Breast epithelium (tissue), 4 donors: ENCODE measurements at regions not wholly inside any gene's neighbourhood (a gene's known extent, or its start where the extent isn't known, plus 50 kb on each side); places are given as distances from the start of the nearest gene placed in this dataset.

Experiments used
- DNase-seq, 2 donors: peaks; one replicate each; pipeline ENCODE4 v3.0.0-alpha.2; 2019; ENCODE audit warnings: low spot score in 2 of 2
- H3K27ac ChIP-seq, 2 donors: fragments of 200-600 bp; sonication (generic) in 1 of 2; one replicate each; pipeline ENCODE4 v1.5.1; 2016 to 2019; ENCODE audit warnings: mild to moderate bottlenecking in 1 of 2
- H3K27me3 ChIP-seq, 2 donors: fragments of 200-600 bp; sonication (generic) in 1 of 2; one replicate each; pipeline versions ENCODE4 v1.5.1 to v1.6.0; 2017 to 2019; ENCODE audit warnings: control low read depth in 1 of 2, mild to moderate bottlenecking in 1 of 2
- H3K36me3 ChIP-seq: fragments of 200-600 bp; one replicate; pipeline ENCODE4 v1.5.1; 2019
- H3K4me1 ChIP-seq, 2 donors: fragments of 200-600 bp; sonication (generic); one replicate each; pipeline ENCODE4 v1.5.1; 2016 to 2019; ENCODE audit warnings: control low read depth in 1 of 2
- H3K4me3 ChIP-seq, 3 donors: fragments of 200-600 bp; sonication (generic); 1 replicate in 2 of 3; 2 replicates in 1 of 3; pipeline ENCODE4 v1.5.1; 2016 to 2019; ENCODE audit warnings: mild to moderate bottlenecking in 3 of 3, moderate library complexity in 2 of 3
- H3K9me3 ChIP-seq, 2 donors: fragments of 200-600 bp; sonication (generic) in 1 of 2; one replicate each; pipeline ENCODE4 v1.5.1; 2016 to 2019; ENCODE audit warnings: control low read depth in 1 of 2
- POLR2A ChIP-seq: fragments of 450-650 bp; IDR thresholded peaks from one replicate; pipeline ENCODE4 v1.6.1; 2016; ENCODE audit warnings: antibody characterized with exemption, mild to moderate bottlenecking, moderate library complexity
- POLR2AphosphoS5 ChIP-seq, 3 donors: sonication (generic); formaldehyde crosslinking; IDR thresholded peaks; one replicate each; pipeline ENCODE4 v1.6.1; 2017; ENCODE audit warnings: antibody characterized with exemption in 3 of 3
- intact Hi-C: fragments of 100-400 bp; cut with DNase I; formaldehyde crosslinking; loops from one replicate; pipeline ENCODE4 v1.15.1; 2023; ENCODE audit warnings: low total_unique reads
- TF ChIP-seq, protein P1 (sequence below), 3 donors: fragments of 450-650 bp; IDR thresholded peaks; one replicate each; pipeline ENCODE4 v1.5.1; 2016 to 2017; ENCODE audit warnings: antibody characterized with exemption in 3 of 3, mild to moderate bottlenecking in 3 of 3, moderate library complexity in 3 of 3

DNA sequence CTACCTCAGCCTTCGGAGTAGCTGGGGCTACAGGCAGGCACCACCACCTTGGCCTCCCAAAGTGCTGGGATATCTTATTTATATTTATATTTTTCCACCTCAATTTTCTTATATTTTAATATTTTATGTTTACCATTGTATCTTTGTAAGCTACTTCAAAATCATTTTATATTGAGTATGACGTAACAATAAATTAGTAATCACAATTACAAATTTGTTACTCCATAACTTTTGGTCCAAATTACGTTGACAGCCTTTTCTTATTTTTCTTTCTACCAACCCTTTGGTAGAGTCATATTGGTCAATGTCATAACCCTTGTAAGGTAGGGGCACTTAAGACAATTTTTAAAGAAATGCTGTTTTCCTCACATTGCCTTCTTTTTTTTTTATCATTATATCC, 104.0 kb upstream of the H2AZ1 start:
- Histone ChIP-seq H3K36me3 (no peaks in the 10 kb centered on the region), H3K4me1 (no peaks in the 10 kb centered on the region), H3K9me3 (no peaks in the 10 kb centered on the region), H3K27ac (no peak overlapping the region), H3K27me3 (no peaks in the 10 kb centered on the region), H3K4me3 (no peak overlapping the region)
- TF ChIP-seq POLR2AphosphoS5 (IDR thresholded peaks at IDR 0.05) (no peak), POLR2A (no peak)
- TF ChIP-seq, protein P1, sequence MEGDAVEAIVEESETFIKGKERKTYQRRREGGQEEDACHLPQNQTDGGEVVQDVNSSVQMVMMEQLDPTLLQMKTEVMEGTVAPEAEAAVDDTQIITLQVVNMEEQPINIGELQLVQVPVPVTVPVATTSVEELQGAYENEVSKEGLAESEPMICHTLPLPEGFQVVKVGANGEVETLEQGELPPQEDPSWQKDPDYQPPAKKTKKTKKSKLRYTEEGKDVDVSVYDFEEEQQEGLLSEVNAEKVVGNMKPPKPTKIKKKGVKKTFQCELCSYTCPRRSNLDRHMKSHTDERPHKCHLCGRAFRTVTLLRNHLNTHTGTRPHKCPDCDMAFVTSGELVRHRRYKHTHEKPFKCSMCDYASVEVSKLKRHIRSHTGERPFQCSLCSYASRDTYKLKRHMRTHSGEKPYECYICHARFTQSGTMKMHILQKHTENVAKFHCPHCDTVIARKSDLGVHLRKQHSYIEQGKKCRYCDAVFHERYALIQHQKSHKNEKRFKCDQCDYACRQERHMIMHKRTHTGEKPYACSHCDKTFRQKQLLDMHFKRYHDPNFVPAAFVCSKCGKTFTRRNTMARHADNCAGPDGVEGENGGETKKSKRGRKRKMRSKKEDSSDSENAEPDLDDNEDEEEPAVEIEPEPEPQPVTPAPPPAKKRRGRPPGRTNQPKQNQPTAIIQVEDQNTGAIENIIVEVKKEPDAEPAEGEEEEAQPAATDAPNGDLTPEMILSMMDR (IDR thresholded peaks at IDR 0.05) = no peak
- intact Hi-C loops = no loop called here
- no peak for DNase-seq

DNA sequence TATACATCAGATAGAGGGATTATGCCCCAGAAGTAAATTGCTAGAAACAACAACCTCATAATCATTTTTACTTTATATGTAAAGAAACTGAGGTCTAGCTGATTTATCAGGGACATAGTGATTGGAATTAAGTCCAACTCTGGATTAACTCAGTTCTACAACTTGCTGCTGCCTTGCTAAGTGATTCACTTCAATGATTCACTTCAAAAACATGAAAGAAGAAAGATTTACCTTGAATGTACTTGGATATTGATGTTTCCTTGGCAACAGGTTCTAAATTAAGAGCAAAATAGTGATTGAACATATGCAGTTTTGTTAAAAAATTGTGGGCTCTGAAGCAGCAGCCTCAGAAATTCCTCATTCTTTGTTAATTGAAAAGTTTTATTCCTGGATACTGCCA, 99.8 kb upstream of the H2AZ1 start:
- Histone ChIP-seq H3K36me3 (no peaks in the 10 kb centered on the region), H3K27me3 (no peaks in the 10 kb centered on the region)

DNA sequence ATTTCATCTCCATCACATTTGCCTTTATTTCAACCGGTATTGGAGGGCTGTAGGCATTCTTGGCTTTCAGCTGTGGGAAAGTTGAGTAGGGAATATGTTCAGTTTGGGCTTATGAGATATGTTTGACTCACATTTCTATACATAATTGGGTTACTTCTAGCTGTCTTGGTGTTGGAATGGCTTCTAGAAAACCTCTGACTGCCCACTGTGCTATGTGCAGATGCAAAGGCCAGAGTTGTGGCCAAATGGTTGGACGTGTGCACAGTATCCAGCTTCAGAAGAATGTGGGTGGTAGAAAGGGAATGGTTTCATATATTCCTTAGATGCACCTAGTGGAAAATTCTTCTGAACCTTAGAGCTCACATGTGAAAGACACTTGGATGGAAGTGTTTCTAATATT, 92.6 kb upstream of the H2AZ1 start:
- H3K4me3 ChIP-seq = no peak overlapping the region
- no peak for DNase-seq
- no peak for TF ChIP-seq POLR2AphosphoS5 (IDR thresholded peaks at IDR 0.05)
- no peak for TF ChIP-seq POLR2A
- TF ChIP-seq, protein P1 (IDR thresholded peaks at IDR 0.05) = no peak
- no peaks in the 10 kb centered on the region for H3K4me1 ChIP-seq
- intact Hi-C loops = no loop called here
- H3K9me3 ChIP-seq = no peaks in the 10 kb centered on the region
- H3K27me3 ChIP-seq = no peaks in the 10 kb centered on the region
- H3K36me3 ChIP-seq = no peaks in the 10 kb centered on the region
- H3K27ac ChIP-seq = no peak overlapping the region

More for the DNA sequence above, 99.8 kb upstream of the H2AZ1 start:
- no peaks in the 10 kb centered on the region for H3K9me3 ChIP-seq
- H3K27ac ChIP-seq = no peak overlapping the region
- H3K4me3 ChIP-seq = no peak overlapping the region
- intact Hi-C loops = no loop called here
- TF ChIP-seq POLR2A (no peak), POLR2AphosphoS5 (IDR thresholded peaks at IDR 0.05) (no peak)
- TF ChIP-seq, protein P1 (IDR thresholded peaks at IDR 0.05) = no peak
- no peaks in the 10 kb centered on the region for H3K4me1 ChIP-seq
- no peak for DNase-seq

DNA sequence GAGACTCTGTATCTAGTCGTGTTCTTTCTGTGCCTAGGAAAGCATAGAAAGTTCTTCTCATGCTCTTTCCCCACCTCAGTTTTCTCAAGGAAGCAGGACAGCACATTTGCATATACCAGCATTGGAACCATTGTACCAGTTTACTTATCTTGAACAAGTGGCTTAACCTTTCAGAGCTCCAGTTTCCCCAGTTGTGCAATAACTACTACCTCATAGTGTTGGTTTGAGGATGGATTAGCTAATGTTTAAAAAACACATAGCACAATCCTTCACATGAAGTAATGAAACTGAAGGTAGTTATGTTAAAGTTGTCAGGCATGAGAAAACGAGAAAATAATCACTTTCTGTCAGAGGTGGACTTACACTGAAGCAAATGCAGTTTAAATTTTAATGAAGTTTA, 92.2 kb upstream of the H2AZ1 start:
- intact Hi-C loops = no loop called here
- H3K27ac ChIP-seq = no peak overlapping the region
- no peaks in the 10 kb centered on the region for H3K36me3 ChIP-seq
- H3K4me3 ChIP-seq = no peak overlapping the region
- no peak for DNase-seq
- H3K4me1 ChIP-seq = no peaks in the 10 kb centered on the region
- H3K27me3 ChIP-seq = no peaks in the 10 kb centered on the region
- no peak for TF ChIP-seq POLR2AphosphoS5 (IDR thresholded peaks at IDR 0.05)
- H3K9me3 ChIP-seq = no peaks in the 10 kb centered on the region

DNA sequence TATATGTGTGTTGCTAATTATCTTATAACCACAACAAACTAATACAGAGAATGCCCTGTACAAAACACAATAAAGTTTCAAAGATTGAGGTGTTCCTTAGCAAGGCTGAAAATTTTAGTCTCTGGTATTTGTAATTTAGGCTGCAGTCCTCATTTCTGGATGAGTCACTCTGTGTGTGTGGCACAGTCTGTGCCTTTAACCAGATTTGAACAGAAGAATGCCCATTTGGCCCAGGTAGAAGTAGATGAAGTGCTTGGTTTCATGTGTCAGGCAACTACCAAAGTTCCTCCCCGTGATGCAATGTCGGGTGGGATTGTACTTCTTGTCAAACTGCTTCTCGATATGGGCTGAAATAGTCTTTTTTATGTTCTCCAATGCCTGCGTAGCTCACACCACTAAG, 91.6 kb upstream of the H2AZ1 start:
- H3K4me3 ChIP-seq = no peak overlapping the region
- no peaks in the 10 kb centered on the region for H3K9me3 ChIP-seq
- no peaks in the 10 kb centered on the region for H3K27me3 ChIP-seq
- TF ChIP-seq, protein P1 (IDR thresholded peaks at IDR 0.05) = no peak
- TF ChIP-seq POLR2A = no peak
- TF ChIP-seq POLR2AphosphoS5 (IDR thresholded peaks at IDR 0.05) = no peak
- no peak overlapping the region for H3K27ac ChIP-seq
- no peaks in the 10 kb centered on the region for H3K4me1 ChIP-seq
- H3K36me3 ChIP-seq = no peaks in the 10 kb centered on the region
- intact Hi-C loops = no loop called here
- no peak for DNase-seq

DNA sequence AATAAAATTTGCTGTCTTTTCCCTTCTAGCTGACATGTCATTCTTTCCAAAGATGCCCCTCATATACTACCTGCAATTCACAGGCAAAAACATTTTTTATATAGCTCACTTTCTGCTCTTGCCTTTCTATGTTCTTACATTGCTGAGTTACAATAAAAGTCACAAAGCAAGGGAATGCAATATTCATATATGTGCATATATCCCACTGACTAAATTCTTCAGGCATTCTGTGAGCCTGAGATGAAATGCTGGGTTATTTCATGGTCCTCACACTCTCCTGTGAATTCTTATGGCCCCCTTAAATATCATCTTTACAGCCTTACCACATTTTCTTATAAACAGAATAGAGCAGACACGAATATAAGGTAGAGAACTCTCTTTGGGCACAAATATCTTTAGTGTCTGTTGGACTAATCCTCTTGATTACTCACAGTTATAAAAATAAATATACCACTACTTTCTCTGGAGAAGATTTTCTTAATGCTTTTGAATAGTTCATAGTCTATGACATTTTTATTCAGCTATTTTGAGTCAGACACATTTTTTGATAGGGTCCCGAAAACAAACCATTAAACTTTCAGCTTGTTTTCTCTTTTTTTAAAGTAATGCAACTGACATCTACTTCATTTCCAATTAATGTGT, 84.1 kb upstream of the H2AZ1 start:
- H3K27ac ChIP-seq = no peak overlapping the region
- TF ChIP-seq POLR2AphosphoS5 (IDR thresholded peaks at IDR 0.05) (no peak), POLR2A (no peak)
- TF ChIP-seq, protein P1 (IDR thresholded peaks at IDR 0.05) = no peak
- no peaks in the 10 kb centered on the region for H3K9me3 ChIP-seq
- no peaks in the 10 kb centered on the region for H3K36me3 ChIP-seq
- H3K27me3 ChIP-seq = no peaks in the 10 kb centered on the region
- intact Hi-C loops = no loop called here
- H3K4me1 ChIP-seq = no peaks in the 10 kb centered on the region
- H3K4me3 ChIP-seq = no peak overlapping the region
- no peak for DNase-seq
